T-cell (primary cell): ENCODE measurements at regions not wholly inside any gene's neighbourhood (a gene's known extent, or its start where the extent isn't known, plus 50 kb on each side); places are given as distances from the start of the nearest gene placed in this dataset.

Experiments used
- ATAC-seq, 4 experiments: fragments of 200-7000 bp in 3 of 4; fragments of 150-1000 bp in 1 of 4; cut with Tn5 transposase; replicated peaks in 1 of 4; 1 replicate in 3 of 4; 2 replicates in 1 of 4; pipeline ENCODE4 v1.10.0; 2021; ENCODE audit warnings: moderate library complexity in 3 of 4, mild to moderate bottlenecking in 2 of 4, moderate number of reproducible peaks in 1 of 4
- CTCF ChIA-PET, 2 donors: fragments of 300-600 bp; sonication (Branson Sonifier 250); formaldehyde crosslinking; loops; one replicate each; lab custom pipeline; 2022; ENCODE audit warnings: antibody characterized with exemption in 2 of 2; lab: Charles Lee
- POLR2A ChIA-PET, 2 donors: fragments of 300-600 bp; sonication (Branson Sonifier 250); formaldehyde crosslinking; loops; one replicate each; lab custom pipeline; 2022; ENCODE audit warnings: antibody characterized with exemption in 2 of 2; lab: Charles Lee
- DNase-seq, 35 experiments: peaks; one replicate each; pipeline versions ENCODE4 v3.0.0 to v3.0.0-alpha.2; 2013 to 2023
- H3K27ac ChIP-seq: one replicate; pipeline ENCODE4 v1.5.1; 2013; ENCODE audit warnings: low read length
- H3K27me3 ChIP-seq, 2 experiments: replicated peaks in 1 of 2; 1 replicate in 1 of 2; 2 replicates in 1 of 2; pipeline versions ENCODE4 v1.6.1 to v1.7.0; 2013; ENCODE audit warnings: low read length in 1 of 2, mixed read lengths in 1 of 2; ENCODE audit not compliant: control insufficient read depth in 2 of 2, insufficient read depth in 2 of 2; ENCODE audit errors: extremely low read depth in 1 of 2
- H3K36me3 ChIP-seq, 2 donors: 1 replicate in 1 of 2; 2 replicates in 1 of 2; pipeline versions ENCODE4 v1.6.1 to v1.7.0; 2013; ENCODE audit warnings: low read length in 1 of 2; ENCODE audit not compliant: control insufficient read depth in 2 of 2, insufficient read depth in 1 of 2; ENCODE audit errors: extremely low read depth in 1 of 2
- H3K4me1 ChIP-seq, 2 experiments: 1 replicate in 1 of 2; 2 replicates in 1 of 2; pipeline versions ENCODE4 v1.6.1 to v1.7.0; 2013; ENCODE audit warnings: low read length in 2 of 2, mixed read lengths in 1 of 2; ENCODE audit not compliant: insufficient read depth in 2 of 2, control insufficient read depth in 1 of 2; ENCODE audit errors: extremely low read depth in 1 of 2
- H3K4me3 ChIP-seq, 2 donors: 1 replicate in 1 of 2; 2 replicates in 1 of 2; pipeline versions ENCODE4 v1.5.1 to v1.7.0; 2013; ENCODE audit warnings: mild to moderate bottlenecking in 2 of 2, low read length in 1 of 2, moderate library complexity in 1 of 2; ENCODE audit not compliant: control insufficient read depth in 1 of 2; ENCODE audit errors: extremely low read depth in 1 of 2
- H3K9me3 ChIP-seq: 2 replicates; pipeline ENCODE4 v1.7.0; 2013
- H3K27ac Mint-ChIP-seq, 2 donors: one replicate each; pipeline ENCODE4 v1.8.0; 2020 to 2021; ENCODE audit warnings: mild to moderate bottlenecking in 2 of 2, mixed read lengths in 2 of 2
- H3K27me3 Mint-ChIP-seq, 2 donors: one replicate each; pipeline ENCODE4 v1.8.0; 2021 to 2022; ENCODE audit warnings: mixed read lengths in 2 of 2
- H3K36me3 Mint-ChIP-seq: one replicate; pipeline ENCODE4 v1.8.0; 2021; ENCODE audit warnings: mixed read lengths
- H3K4me1 Mint-ChIP-seq, 3 donors: one replicate each; pipeline ENCODE4 v1.8.0; 2020 to 2022; ENCODE audit warnings: mixed read lengths in 3 of 3, mild to moderate bottlenecking in 1 of 3
- H3K4me3 Mint-ChIP-seq, 3 donors: one replicate each; pipeline ENCODE4 v1.8.0; 2020 to 2022; ENCODE audit warnings: mild to moderate bottlenecking in 3 of 3, mixed read lengths in 3 of 3, moderate library complexity in 3 of 3
- H3K9me3 Mint-ChIP-seq, 3 donors: one replicate each; pipeline ENCODE4 v1.8.0; 2020 to 2022; ENCODE audit warnings: mixed read lengths in 3 of 3
- WGBS: methylation state at CpG from one replicate; pipeline ENCODE4 v1.1.5; 2013; ENCODE audit warnings: missing lambda C conversion rate; ENCODE audit not compliant: insufficient coverage; 5-methylcytosine and 5-hydroxymethylcytosine counted together

DNA sequence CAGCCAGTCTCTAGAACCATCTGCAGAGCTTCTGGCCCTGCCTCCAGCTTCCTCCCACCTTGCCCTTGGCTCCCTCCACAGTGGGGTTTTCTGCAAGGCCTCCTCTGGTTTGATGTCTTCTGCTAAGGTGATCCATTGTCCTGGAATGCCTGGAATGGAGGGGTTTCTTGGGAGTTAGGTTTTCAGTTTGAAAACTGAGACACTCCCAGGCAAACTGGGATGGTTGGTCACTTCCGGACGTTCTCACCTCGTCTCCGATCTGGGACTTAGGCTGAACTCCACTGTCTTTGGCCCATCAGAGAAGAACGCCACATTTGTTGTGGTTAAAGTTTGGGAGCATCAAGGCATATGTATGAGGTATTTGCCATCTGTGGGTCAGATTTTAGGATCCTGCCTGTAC is 77.4 kb upstream of the KLHL25 start:
- H3K36me3 Mint-ChIP-seq: no peaks in the 10 kb centered on the region
- no peak overlapping the region for H3K4me3 ChIP-seq
- 78% methylated on average over 5 of the region's 5 CpGs for WGBS
- H3K36me3 ChIP-seq: no peaks in the 10 kb centered on the region
- ChIA-PET POLR2A (no interaction called here), CTCF (no interaction called here)
- no peak overlapping the region for H3K27ac Mint-ChIP-seq
- ATAC-seq (no peak), DNase-seq (no peak)
- H3K9me3 Mint-ChIP-seq: no peaks in the 10 kb centered on the region
- H3K27ac ChIP-seq: no peak overlapping the region
- H3K4me1 ChIP-seq: no peaks in the 10 kb centered on the region
- H3K9me3 ChIP-seq: no peaks in the 10 kb centered on the region
- no peaks in the 10 kb centered on the region for H3K4me1 Mint-ChIP-seq
- H3K4me3 Mint-ChIP-seq: no peak overlapping the region
- H3K27me3 ChIP-seq: peaks cover 0 to 25% of the 10 kb centered on the region in 2 experiments
- peaks cover 36 to 40% of the 10 kb centered on the region in 2 donors for H3K27me3 Mint-ChIP-seq

DNA sequence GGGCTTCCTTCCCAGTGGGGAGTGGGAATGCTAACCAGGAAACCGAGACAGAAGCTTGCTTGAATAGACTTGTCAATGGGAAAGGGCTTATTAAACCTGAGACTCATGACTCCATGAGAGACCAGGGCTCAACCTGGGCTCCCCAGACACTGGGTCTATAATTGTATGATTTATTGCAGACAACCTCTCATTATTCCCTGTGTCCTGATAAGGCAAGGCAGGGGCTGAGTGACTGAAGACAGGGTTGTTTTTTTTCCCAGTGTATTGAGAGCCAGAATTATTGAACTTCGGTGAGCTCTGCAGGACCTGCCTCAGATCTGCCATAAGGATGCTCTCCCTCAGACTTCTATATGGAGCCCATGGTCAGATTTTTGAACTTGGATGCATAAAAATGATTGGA is 79.5 kb upstream of the KLHL25 start:
- Histone ChIP-seq H3K4me3 (no peak overlapping the region), H3K27me3 (peaks cover under 1 to 30% of the 10 kb centered on the region in 2 experiments), H3K27ac (no peak overlapping the region), H3K4me1 (no peaks in the 10 kb centered on the region), H3K9me3 (no peaks in the 10 kb centered on the region), H3K36me3 (no peaks in the 10 kb centered on the region)
- no peak for ATAC-seq
- DNase-seq: no peak
- Mint-ChIP-seq H3K4me1 (no peaks in the 10 kb centered on the region), H3K4me3 (no peak overlapping the region), H3K9me3 (no peaks in the 10 kb centered on the region), H3K36me3 (no peaks in the 10 kb centered on the region), H3K27ac (no peak overlapping the region), H3K27me3 (peaks cover 38 to 50% of the 10 kb centered on the region in 2 donors)
- POLR2A ChIA-PET: interaction anchor here in 1 of 2 donors (0.7 kb wide), 1 partner anchor 54 kb away, joined by 3 read pairs; no protein-coding TSS in a partner anchor
- 93% methylated on average over 2 of the region's 2 CpGs for WGBS
- CTCF ChIA-PET: no interaction called here

DNA sequence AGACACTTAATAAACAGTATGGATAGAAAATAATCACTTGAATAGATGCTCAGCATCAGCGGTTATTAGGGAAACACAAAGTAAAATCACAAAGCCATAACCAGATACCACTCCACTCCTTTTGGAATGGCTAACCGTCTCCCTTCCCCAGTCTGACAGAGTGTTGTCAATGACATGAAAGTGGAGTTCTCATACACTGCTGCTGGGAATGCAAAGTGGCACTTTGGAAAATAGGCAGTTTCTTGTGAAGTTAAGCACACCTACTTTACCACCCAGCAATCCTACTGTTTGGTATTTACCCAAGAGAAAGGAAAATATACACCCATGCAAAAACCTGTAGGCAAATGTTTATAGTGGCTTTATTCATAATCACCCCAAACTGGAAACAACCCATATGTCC is 81.0 kb upstream of the KLHL25 start:
- Mint-ChIP-seq H3K36me3 (no peaks in the 10 kb centered on the region), H3K27ac (no peak overlapping the region)

DNA sequence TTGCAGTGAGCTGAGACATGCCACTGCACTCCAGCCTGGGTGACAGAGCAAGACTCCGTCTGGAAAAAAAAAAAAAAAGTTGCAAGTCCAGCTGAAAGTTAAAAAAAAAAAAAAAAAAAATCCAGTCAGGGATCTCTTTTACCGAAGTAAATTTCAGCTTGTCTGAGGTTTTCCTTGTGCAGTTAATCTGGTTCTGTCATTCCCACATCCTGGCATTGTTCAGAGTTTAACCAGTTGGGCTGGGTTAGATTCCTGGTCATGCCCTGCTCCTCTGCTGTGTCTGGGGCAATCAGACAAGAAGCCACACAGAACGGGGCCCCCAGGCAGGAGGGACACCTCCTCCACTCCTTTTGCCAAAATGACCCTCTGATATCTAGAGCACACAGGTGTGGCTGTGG is 84.1 kb upstream of the KLHL25 start:
- Histone ChIP-seq H3K27ac (no peak overlapping the region), H3K9me3 (no peaks in the 10 kb centered on the region), H3K4me3 (no peak overlapping the region), H3K36me3 (no peaks in the 10 kb centered on the region), H3K4me1 (no peaks in the 10 kb centered on the region), H3K27me3 (peaks cover 2 to 24% of the 10 kb centered on the region in 2 experiments)
- ChIA-PET POLR2A (no interaction called here), CTCF (no interaction called here)
- H3K36me3 Mint-ChIP-seq: no peaks in the 10 kb centered on the region
- H3K27ac Mint-ChIP-seq: no peak overlapping the region
- peaks cover 32 to 44% of the 10 kb centered on the region in 2 donors for H3K27me3 Mint-ChIP-seq
- H3K4me1 Mint-ChIP-seq: no peaks in the 10 kb centered on the region
- no peak overlapping the region for H3K4me3 Mint-ChIP-seq
- H3K9me3 Mint-ChIP-seq: no peaks in the 10 kb centered on the region
- ATAC-seq: no peak
- 25% methylated on average over 1 of the region's 3 CpGs for WGBS
- DNase-seq: no peak

More for the DNA sequence above, 81.0 kb upstream of the KLHL25 start:
- Histone ChIP-seq H3K27me3 (peaks cover 2 to 35% of the 10 kb centered on the region in 2 experiments), H3K4me1 (no peaks in the 10 kb centered on the region), H3K4me3 (no peak overlapping the region), H3K9me3 (no peaks in the 10 kb centered on the region), H3K36me3 (no peaks in the 10 kb centered on the region), H3K27ac (no peak overlapping the region)
- H3K27me3 Mint-ChIP-seq: peaks cover 43 to 50% of the 10 kb centered on the region in 2 donors
- no peak for DNase-seq
- no peaks in the 10 kb centered on the region for H3K4me1 Mint-ChIP-seq
- H3K9me3 Mint-ChIP-seq: no peaks in the 10 kb centered on the region
- H3K4me3 Mint-ChIP-seq: no peak overlapping the region
- no peak for ATAC-seq
- no CpG with 5 or more reads among the region's 2 CpGs for WGBS
- POLR2A ChIA-PET: no interaction called here
- CTCF ChIA-PET: no interaction called here

DNA sequence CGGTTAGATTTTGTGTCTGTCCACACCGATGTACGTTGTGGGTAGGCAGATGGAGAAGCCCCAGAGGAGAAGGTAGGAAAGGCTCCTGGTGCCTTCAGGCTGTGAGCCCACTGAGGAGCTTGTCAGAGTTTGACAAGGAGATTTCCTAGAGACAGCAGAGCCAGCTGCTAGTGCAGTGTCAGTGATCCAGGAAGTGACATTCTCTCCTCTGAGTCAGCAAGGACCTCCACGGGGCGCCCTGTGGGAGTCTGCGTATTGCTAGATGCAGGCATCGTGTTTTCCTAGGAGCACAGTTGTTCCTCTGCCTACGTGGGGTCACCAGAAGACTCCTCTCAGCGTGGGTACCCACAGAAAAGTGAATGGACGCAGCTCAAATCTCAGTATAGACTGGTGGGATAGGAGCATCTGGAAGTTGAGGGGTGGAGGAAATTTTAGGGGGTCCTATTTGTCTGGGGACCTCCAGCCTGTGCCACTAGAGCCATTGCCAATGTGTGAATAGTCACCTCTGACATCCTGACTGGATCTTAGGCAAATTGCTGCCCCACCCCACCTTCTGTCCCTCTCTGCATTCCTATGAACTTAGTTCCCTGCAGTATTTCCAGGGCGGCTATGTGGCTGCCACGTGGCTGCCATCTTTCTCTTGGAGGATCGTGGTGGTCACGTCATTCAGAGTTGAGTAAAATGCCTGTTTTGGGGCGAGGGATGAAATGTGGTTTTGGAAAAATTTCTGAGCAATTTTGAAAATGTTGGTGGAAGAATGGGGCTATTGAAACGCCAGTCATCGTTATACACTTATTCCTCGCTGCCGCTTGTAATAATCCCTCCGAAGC is 84.8 kb upstream of the KLHL25 start:
- ChIA-PET POLR2A (no interaction called here), CTCF (no interaction called here)
- no peak overlapping the region for H3K4me3 Mint-ChIP-seq
- H3K4me1 Mint-ChIP-seq: no peaks in the 10 kb centered on the region
- H3K4me3 ChIP-seq: no peak overlapping the region
- DNase-seq (no peak), ATAC-seq (no peak)
- no peaks in the 10 kb centered on the region for H3K4me1 ChIP-seq
- no peaks in the 10 kb centered on the region for H3K9me3 ChIP-seq
- H3K9me3 Mint-ChIP-seq: no peaks in the 10 kb centered on the region
- H3K27ac Mint-ChIP-seq: no peak overlapping the region
- 41% methylated on average over 14 of the region's 20 CpGs for WGBS
- H3K27me3 ChIP-seq: peaks cover 2 to 17% of the 10 kb centered on the region in 2 experiments
- no peaks in the 10 kb centered on the region for H3K36me3 Mint-ChIP-seq
- H3K27me3 Mint-ChIP-seq: peaks cover 33 to 44% of the 10 kb centered on the region in 2 donors
- no peak overlapping the region for H3K27ac ChIP-seq
- H3K36me3 ChIP-seq: no peaks in the 10 kb centered on the region

DNA sequence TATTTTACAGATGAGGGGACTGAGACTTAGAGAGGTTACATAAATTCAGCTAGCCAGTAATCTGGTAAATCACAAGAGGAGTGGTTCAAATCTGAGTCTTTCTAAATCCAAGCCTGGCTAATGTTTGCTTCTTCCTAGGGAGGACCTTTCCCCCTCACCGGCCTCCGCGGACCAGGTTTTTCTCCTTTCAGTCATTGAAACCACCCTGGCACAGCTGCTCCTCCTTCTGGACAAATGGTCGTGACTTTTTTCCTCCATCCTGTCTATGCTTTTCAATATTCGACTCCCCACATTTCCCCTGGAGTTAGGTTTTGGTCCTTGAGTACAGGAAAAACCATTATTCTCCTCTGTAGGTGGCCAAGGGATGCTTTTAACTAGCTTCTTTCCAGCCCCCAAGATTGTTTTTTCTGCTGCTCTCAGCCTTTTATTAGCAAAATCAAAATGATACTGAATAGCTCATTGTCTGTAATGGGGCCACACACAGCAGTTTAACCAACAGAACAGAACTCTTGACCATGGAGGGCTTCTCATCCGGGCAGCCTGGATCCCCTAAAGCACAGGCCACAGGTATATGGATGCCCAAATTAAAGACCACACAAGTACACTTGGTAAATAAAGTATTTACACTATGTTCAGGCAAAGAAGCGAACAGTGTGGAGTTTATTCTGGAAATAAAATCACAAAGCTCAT is 85.9 kb upstream of the KLHL25 start:
- CTCF ChIA-PET: interaction anchor here in 1 of 2 donors (0.6 kb wide), 1 partner anchor 10 kb away, joined by 4 read pairs; no protein-coding TSS in a partner anchor
- WGBS: 90% methylated on average over 2 of the region's 7 CpGs

More for the DNA sequence above, 85.9 kb upstream of the KLHL25 start:
- Histone ChIP-seq H3K4me3 (no peak overlapping the region), H3K9me3 (no peaks in the 10 kb centered on the region), H3K4me1 (no peaks in the 10 kb centered on the region), H3K36me3 (no peaks in the 10 kb centered on the region), H3K27me3 (peaks cover 2 to 20% of the 10 kb centered on the region in 2 experiments), H3K27ac (no peak overlapping the region)
- DNase-seq (no peak), ATAC-seq (no peak)
- no peaks in the 10 kb centered on the region for H3K9me3 Mint-ChIP-seq
- no peaks in the 10 kb centered on the region for H3K36me3 Mint-ChIP-seq
- POLR2A ChIA-PET: no interaction called here
- H3K4me3 Mint-ChIP-seq: no peak overlapping the region
- no peak overlapping the region for H3K27ac Mint-ChIP-seq
- H3K27me3 Mint-ChIP-seq: peaks cover 36 to 45% of the 10 kb centered on the region in 2 donors
- H3K4me1 Mint-ChIP-seq: no peaks in the 10 kb centered on the region
